ENCODE measurements at regions not wholly inside any gene's neighbourhood (a gene's known extent, or its start where the extent isn't known, plus 50 kb on each side); places are given as distances from the start of the nearest gene placed in this dataset.

GRCh38 chr6:40042232-40042631, 108.0 kb upstream of the MOCS1 start:
- DNase-seq (ENCODE audit: low spot score) = no peak
- no peak for TF ChIP-seq CTCF (conservative IDR thresholded peaks at IDR 0.05; ENCODE audit: low read depth, low read length)
- ChIA-PET CTCF (no interaction called here), POLR2A (ENCODE audit: low non-redundant PET) (no interaction called here)
- peaks cover 16% of the 10 kb centered on the region for H3K27me3 ChIP-seq (replicated peaks; ENCODE audit: insufficient read depth, low read depth, low read length, poor library complexity)
- no peaks in the 10 kb centered on the region for H3K9me3 ChIP-seq (ENCODE audit: low read depth, low read length, poor library complexity, severe bottlenecking)
- H3K4me3 ChIP-seq (ENCODE audit: low read depth, low read length, poor library complexity, severe bottlenecking) = no peak overlapping the region
- no peaks in the 10 kb centered on the region for H3K4me1 ChIP-seq (ENCODE audit: insufficient read depth, low read length, poor library complexity, severe bottlenecking)
- intact Hi-C loops (cut with micrococcal nuclease; ENCODE audit: unreplicated experiment) = no loop called here
- no peaks in the 10 kb centered on the region for H3K36me3 ChIP-seq (ENCODE audit: insufficient read depth, low read length, poor library complexity, severe bottlenecking)
- no TSS peak for BruUV-seq (replicated peaks)
- H3K27ac ChIP-seq (ENCODE audit: low read depth, low read length, poor library complexity, severe bottlenecking) = no peak overlapping the region

- H3K4me3 ChIP-seq (ENCODE audit: low read depth, low read length, poor library complexity, severe bottlenecking) = no peak overlapping the region
- BruUV-seq (replicated peaks) = no TSS peak
- TF ChIP-seq EZH2 (IDR thresholded peaks at IDR 0.05; ENCODE audit: borderline replicate concordance, low read depth, low read length, poor library complexity, severe bottlenecking) (no peak), CTCF (conservative IDR thresholded peaks at IDR 0.05; ENCODE audit: low read depth, low read length) (no peak)
- DNase-seq (ENCODE audit: low spot score) = no peak
- intact Hi-C loops (cut with micrococcal nuclease; ENCODE audit: unreplicated experiment) = no loop called here
- H3K4me1 ChIP-seq (ENCODE audit: insufficient read depth, low read length, poor library complexity, severe bottlenecking) = no peaks in the 10 kb centered on the region
- CTCF ChIA-PET = no interaction called here
- no peaks in the 10 kb centered on the region for H3K36me3 ChIP-seq (ENCODE audit: insufficient read depth, low read length, poor library complexity, severe bottlenecking)
- peaks cover 8% of the 10 kb centered on the region for H3K27me3 ChIP-seq (replicated peaks; ENCODE audit: insufficient read depth, low read depth, low read length, poor library complexity)
- no peak overlapping the region for H3K27ac ChIP-seq (ENCODE audit: low read depth, low read length, poor library complexity, severe bottlenecking)
- H3K9me3 ChIP-seq (ENCODE audit: low read depth, low read length, poor library complexity, severe bottlenecking) = no peaks in the 10 kb centered on the region
- POLR2A ChIA-PET (ENCODE audit: low non-redundant PET) = no interaction called here
These were observed 104.8 kb upstream of the MOCS1 start for GRCh38 chr6:40039042-40039441.

- intact Hi-C loops (cut with micrococcal nuclease; ENCODE audit: unreplicated experiment) = no loop called here
- CTCF ChIA-PET = no interaction called here
- H3K4me3 ChIP-seq (ENCODE audit: low read depth, low read length, poor library complexity, severe bottlenecking) = no peak overlapping the region
These were observed 104.4 kb upstream of the MOCS1 start for GRCh38 chr6:40038626-40039025.

More at GRCh38 chr6:40038626-40039025, 104.4 kb upstream of the MOCS1 start:
- TF ChIP-seq EZH2 (IDR thresholded peaks at IDR 0.05; ENCODE audit: borderline replicate concordance, low read depth, low read length, poor library complexity, severe bottlenecking) = no peak
- no peak for TF ChIP-seq CTCF (conservative IDR thresholded peaks at IDR 0.05; ENCODE audit: low read depth, low read length)
- Histone ChIP-seq H3K4me1 (ENCODE audit: insufficient read depth, low read length, poor library complexity, severe bottlenecking) (no peaks in the 10 kb centered on the region), H3K36me3 (ENCODE audit: insufficient read depth, low read length, poor library complexity, severe bottlenecking) (no peaks in the 10 kb centered on the region), H3K27me3 (replicated peaks; ENCODE audit: insufficient read depth, low read depth, low read length, poor library complexity) (peaks cover 4% of the 10 kb centered on the region), H3K27ac (ENCODE audit: low read depth, low read length, poor library complexity, severe bottlenecking) (no peak overlapping the region), H3K9me3 (ENCODE audit: low read depth, low read length, poor library complexity, severe bottlenecking) (no peaks in the 10 kb centered on the region)
- no TSS peak for BruUV-seq (replicated peaks)
- POLR2A ChIA-PET (ENCODE audit: low non-redundant PET) = no interaction called here
- no peak for DNase-seq (ENCODE audit: low spot score)

All from A673 (cell line).